HFFc6 (cell line): ENCODE measurements at regions not wholly inside any gene's neighbourhood (a gene's known extent, or its start where the extent isn't known, plus 50 kb on each side); places are given as distances from the start of the nearest gene placed in this dataset.

Source experiments
- DNase-seq: peaks from one replicate; pipeline ENCODE4 v3.0.0-alpha.2; 2018
- H3K27ac Mint-ChIP-seq: 2 replicates; pipeline ENCODE4 v1.8.0; 2020; ENCODE audit warnings: mild to moderate bottlenecking, mixed read lengths
- H3K27me3 Mint-ChIP-seq: 2 replicates; pipeline ENCODE4 v1.8.0; 2021; ENCODE audit warnings: mild to moderate bottlenecking, moderate library complexity, mixed read lengths; ENCODE audit not compliant: insufficient read depth
- H3K36me3 Mint-ChIP-seq: 2 replicates; pipeline ENCODE4 v1.8.0; 2021; ENCODE audit warnings: low read depth, mixed read lengths
- H3K4me1 Mint-ChIP-seq: 2 replicates; pipeline ENCODE4 v1.8.0; 2020; ENCODE audit warnings: low read depth, mixed read lengths
- H3K4me3 Mint-ChIP-seq: 2 replicates; pipeline ENCODE4 v1.8.0; 2020; ENCODE audit warnings: mild to moderate bottlenecking, moderate library complexity, mixed read lengths
- H3K9me3 Mint-ChIP-seq: 2 replicates; pipeline ENCODE4 v1.8.0; 2020; ENCODE audit warnings: mild to moderate bottlenecking, mixed read lengths
- TF ChIP-seq, protein P1 (sequence below): fragments of 200-600 bp; sonication (generic); IDR thresholded peaks from 2 replicates; pipeline ENCODE4 v1.5.0; 2021; ENCODE audit warnings: antibody characterized with exemption, mild to moderate bottlenecking

DNA sequence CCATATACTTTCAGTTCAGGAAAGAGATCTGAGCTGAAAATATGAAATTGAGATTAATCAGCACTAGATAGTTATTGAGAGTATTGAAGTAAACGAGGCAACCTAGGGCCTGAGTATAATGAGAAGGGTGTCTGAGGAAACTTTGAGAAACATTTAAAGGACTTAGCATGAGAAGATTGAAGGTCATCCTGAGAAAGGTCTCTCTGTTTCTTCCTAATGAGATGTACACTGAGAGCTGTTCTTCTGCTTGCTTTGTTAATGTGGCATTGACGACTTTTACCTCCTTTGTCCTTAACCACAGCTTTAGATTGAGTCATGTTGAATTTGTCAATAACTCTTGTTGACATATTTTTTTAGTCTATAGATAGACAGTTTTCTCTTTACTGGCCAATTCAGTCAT, 145.1 kb upstream of the ACTBL2 start:
- no peak overlapping the region for H3K4me3 Mint-ChIP-seq
- H3K36me3 Mint-ChIP-seq, result no peaks in the 10 kb centered on the region
- H3K27ac Mint-ChIP-seq, result no peak overlapping the region
- H3K27me3 Mint-ChIP-seq, result peaks cover 18% of the 10 kb centered on the region
- TF ChIP-seq, protein P1, sequence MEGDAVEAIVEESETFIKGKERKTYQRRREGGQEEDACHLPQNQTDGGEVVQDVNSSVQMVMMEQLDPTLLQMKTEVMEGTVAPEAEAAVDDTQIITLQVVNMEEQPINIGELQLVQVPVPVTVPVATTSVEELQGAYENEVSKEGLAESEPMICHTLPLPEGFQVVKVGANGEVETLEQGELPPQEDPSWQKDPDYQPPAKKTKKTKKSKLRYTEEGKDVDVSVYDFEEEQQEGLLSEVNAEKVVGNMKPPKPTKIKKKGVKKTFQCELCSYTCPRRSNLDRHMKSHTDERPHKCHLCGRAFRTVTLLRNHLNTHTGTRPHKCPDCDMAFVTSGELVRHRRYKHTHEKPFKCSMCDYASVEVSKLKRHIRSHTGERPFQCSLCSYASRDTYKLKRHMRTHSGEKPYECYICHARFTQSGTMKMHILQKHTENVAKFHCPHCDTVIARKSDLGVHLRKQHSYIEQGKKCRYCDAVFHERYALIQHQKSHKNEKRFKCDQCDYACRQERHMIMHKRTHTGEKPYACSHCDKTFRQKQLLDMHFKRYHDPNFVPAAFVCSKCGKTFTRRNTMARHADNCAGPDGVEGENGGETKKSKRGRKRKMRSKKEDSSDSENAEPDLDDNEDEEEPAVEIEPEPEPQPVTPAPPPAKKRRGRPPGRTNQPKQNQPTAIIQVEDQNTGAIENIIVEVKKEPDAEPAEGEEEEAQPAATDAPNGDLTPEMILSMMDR, result no peak
- DNase-seq, result no peak
- H3K4me1 Mint-ChIP-seq, result no peaks in the 10 kb centered on the region
- H3K9me3 Mint-ChIP-seq, result no peaks in the 10 kb centered on the region

DNA sequence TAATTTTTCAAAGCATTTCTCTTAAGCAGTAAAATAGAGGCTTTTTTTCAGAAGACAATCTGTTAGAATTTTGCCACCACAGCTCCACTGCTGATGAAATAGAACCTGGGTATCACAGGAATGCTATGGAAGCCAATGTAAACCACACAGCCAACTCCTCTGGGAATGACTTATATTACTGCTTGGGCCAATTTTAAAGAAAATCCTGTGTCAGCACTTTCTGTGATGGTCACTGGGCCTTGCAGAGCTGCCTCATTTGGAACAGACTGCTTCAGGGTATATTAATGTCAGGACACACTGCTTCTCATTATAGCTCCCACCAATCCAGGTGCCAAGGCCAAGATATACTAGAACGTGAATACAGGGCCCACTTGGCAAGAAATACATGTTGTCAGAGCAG, 144.1 kb upstream of the ACTBL2 start:
- Mint-ChIP-seq H3K4me3 (no peak overlapping the region), H3K36me3 (no peaks in the 10 kb centered on the region), H3K27ac (no peak overlapping the region), H3K4me1 (no peaks in the 10 kb centered on the region), H3K9me3 (no peaks in the 10 kb centered on the region), H3K27me3 (peaks cover 18% of the 10 kb centered on the region)
- no peak for DNase-seq
- TF ChIP-seq, protein P1, result no peak

DNA sequence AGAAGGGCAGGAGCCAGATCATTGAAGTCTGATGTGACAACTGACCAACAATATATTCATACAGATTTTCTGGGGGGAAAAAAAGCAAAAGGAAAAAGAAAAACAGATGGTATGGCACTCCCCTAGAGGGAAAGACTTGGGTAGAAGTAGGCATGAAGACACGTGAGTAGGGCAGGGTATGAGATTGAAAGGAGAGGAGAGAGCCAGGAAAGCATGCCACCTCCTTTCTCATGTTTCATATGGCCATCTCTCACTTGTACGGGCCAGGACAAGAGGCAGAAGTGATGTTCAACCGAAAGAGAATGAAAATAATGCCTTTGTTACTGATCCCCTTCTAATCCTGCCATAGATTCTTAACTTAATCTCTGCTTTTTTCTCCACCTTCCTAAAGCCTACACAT, 139.0 kb upstream of the ACTBL2 start:
- H3K4me3 Mint-ChIP-seq, result no peak overlapping the region
- no peaks in the 10 kb centered on the region for H3K9me3 Mint-ChIP-seq
- no peaks in the 10 kb centered on the region for H3K4me1 Mint-ChIP-seq
- no peak for DNase-seq
- H3K27me3 Mint-ChIP-seq, result peaks cover 9% of the 10 kb centered on the region
- TF ChIP-seq, protein P1, result no peak
- H3K36me3 Mint-ChIP-seq, result no peaks in the 10 kb centered on the region
- no peak overlapping the region for H3K27ac Mint-ChIP-seq

DNA sequence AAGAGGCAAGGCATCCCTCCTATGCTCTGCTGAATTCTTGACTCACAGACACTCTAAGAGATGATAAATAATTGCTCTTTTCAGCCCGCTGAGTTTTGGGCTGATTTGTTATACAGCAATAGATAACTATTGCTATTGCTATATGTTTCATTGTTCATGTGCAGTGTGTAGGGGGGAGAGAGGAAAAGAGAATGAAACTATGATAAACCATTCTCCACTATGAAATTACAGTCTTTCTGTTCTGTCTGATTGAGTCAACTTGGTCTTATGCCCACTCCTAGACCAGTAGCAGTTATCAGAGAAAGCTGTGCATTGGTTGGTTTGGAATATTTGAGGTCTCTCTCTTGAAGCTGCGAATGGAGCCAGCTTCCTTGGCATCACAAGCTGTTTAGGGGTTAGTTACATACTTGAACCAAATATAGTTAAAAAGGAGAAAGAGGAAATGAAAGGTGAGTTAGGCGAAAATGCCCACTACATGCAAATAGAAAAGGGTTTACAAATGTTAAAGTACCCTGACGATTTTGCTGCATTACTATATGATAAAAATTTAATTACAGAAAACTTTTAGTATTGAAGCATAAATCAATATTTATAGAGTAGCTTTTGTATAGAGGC, 136.3 kb upstream of the ACTBL2 start:
- Mint-ChIP-seq H3K27me3 (peaks cover 7% of the 10 kb centered on the region), H3K27ac (no peak overlapping the region), H3K4me3 (no peak overlapping the region), H3K9me3 (no peaks in the 10 kb centered on the region), H3K4me1 (no peaks in the 10 kb centered on the region), H3K36me3 (no peaks in the 10 kb centered on the region)
- TF ChIP-seq, protein P1, result no peak
- no peak for DNase-seq

DNA sequence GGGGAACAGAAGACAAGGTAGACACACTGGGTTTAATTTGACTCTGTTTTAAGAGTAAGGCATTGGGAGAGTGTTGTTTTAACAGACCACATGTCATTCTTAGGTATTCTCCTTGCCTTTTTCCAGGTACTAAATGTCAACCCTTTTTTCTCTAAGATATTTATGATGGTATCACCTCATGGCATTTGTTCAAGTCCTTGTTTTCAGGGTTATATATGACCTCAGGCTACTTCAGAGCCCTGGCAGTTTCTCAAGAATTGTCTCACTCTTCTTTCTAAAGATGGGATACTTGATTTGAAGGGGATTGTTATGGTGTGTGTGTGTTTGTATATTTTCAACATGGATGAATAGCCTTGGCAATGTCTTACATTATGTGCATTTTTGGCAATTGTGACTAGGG, 131.1 kb upstream of the ACTBL2 start:
- H3K36me3 Mint-ChIP-seq, result no peaks in the 10 kb centered on the region
- H3K27me3 Mint-ChIP-seq, result peaks cover 23% of the 10 kb centered on the region
- H3K4me1 Mint-ChIP-seq, result no peaks in the 10 kb centered on the region
- TF ChIP-seq, protein P1, result no peak
- H3K9me3 Mint-ChIP-seq, result no peaks in the 10 kb centered on the region
- no peak for DNase-seq
- H3K4me3 Mint-ChIP-seq, result no peak overlapping the region
- H3K27ac Mint-ChIP-seq, result no peak overlapping the region

DNA sequence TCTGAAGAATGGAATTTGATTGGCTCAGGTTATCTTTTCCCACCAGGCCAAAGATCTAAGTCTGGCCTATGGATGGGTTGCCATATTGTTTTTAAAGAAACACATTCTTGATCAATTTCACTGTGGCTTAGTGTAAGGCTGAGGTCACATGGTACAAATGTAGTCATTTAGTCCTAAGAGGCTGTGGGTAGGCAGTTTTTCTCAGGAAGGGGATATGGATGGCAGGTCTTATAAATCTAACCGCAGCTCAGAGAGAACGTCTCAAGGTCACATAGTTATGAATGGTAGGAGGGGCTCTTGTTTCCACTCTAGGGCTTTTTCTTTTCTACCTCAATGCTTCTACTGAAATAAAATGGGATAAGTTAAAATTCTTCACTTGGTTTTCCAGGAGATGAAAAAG, 128.6 kb upstream of the ACTBL2 start:
- no peaks in the 10 kb centered on the region for H3K36me3 Mint-ChIP-seq

More for the DNA sequence above, 128.6 kb upstream of the ACTBL2 start:
- H3K9me3 Mint-ChIP-seq, result no peaks in the 10 kb centered on the region
- peaks cover 24% of the 10 kb centered on the region for H3K27me3 Mint-ChIP-seq
- TF ChIP-seq, protein P1, result no peak
- H3K27ac Mint-ChIP-seq, result no peak overlapping the region
- H3K4me1 Mint-ChIP-seq, result no peaks in the 10 kb centered on the region
- H3K4me3 Mint-ChIP-seq, result no peak overlapping the region
- no peak for DNase-seq
